Thoracic aorta (tissue), 2 donors: ENCODE measurements at regions not wholly inside any gene's neighbourhood (a gene's known extent, or its start where the extent isn't known, plus 50 kb on each side); places are given as distances from the start of the nearest gene placed in this dataset.

Source experiments
- ATAC-seq: fragments of 150-250 bp; one replicate; pipeline ENCODE4 v1.8.0; 2017; ENCODE audit warnings: low read depth; ENCODE audit not compliant: insufficient number of reproducible peaks, low FRiP score
- DNase-seq: peaks from one replicate; pipeline ENCODE4 v3.0.0-alpha.2; 2020; ENCODE audit warnings: low spot score
- H3K27ac ChIP-seq, 2 donors: fragments of 200-600 bp; sonication (generic); 1 replicate in 1 of 2; 2 replicates in 1 of 2; pipeline ENCODE4 v1.5.1; 2016; ENCODE audit warnings: mild to moderate bottlenecking in 2 of 2, moderate library complexity in 2 of 2
- H3K27me3 ChIP-seq: fragments of 200-600 bp; sonication (generic); replicated peaks from 2 replicates; pipeline ENCODE4 v1.6.0; 2016; ENCODE audit warnings: mild to moderate bottlenecking; ENCODE audit not compliant: insufficient read depth
- H3K36me3 ChIP-seq: fragments of 200-600 bp; sonication (generic); one replicate; pipeline ENCODE4 v1.5.1; 2016
- H3K4me1 ChIP-seq, 2 donors: fragments of 200-600 bp; sonication (generic); 1 replicate in 1 of 2; 2 replicates in 1 of 2; pipeline versions ENCODE4 v1.5.1 to v1.6.0; 2016; ENCODE audit warnings: low read depth in 2 of 2, mild to moderate bottlenecking in 1 of 2; ENCODE audit not compliant: control insufficient read depth in 1 of 2
- H3K4me3 ChIP-seq: fragments of 200-600 bp; sonication (generic); 2 replicates; pipeline ENCODE4 v1.5.1; 2016; ENCODE audit warnings: mild to moderate bottlenecking
- H3K9me3 ChIP-seq: fragments of 200-600 bp; sonication (generic); 2 replicates; pipeline ENCODE4 v1.5.1; 2016
- TF ChIP-seq, protein P1 (sequence below): fragments of 200-600 bp; sonication (generic); IDR thresholded peaks from one replicate; pipeline ENCODE4 v1.5.1; 2019; ENCODE audit warnings: antibody characterized with exemption

DNA sequence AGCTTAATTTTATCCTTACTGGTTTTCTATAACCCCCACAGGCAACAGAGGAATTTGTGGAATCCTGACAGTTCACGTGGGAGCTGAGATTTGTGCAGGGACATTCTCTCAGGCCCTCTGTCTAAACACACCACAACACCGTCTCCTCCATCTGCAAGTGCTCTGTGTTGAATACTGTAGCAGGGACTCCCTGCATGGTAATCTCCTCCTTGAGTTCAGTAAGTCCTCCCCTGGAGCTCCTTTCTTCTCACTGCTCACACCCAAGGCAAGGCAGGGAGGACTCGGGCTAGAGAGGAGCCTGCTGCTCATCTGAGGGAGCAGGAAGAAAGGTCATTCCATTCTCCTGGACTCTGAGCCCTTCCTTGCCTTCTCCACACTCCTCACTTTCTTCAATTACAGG, 348.2 kb downstream of the KCTD12 start:
- no peaks in the 10 kb centered on the region for H3K4me1 ChIP-seq
- H3K4me3 ChIP-seq, result no peak overlapping the region
- ATAC-seq (no peak), DNase-seq (no peak)
- TF ChIP-seq, protein P1, sequence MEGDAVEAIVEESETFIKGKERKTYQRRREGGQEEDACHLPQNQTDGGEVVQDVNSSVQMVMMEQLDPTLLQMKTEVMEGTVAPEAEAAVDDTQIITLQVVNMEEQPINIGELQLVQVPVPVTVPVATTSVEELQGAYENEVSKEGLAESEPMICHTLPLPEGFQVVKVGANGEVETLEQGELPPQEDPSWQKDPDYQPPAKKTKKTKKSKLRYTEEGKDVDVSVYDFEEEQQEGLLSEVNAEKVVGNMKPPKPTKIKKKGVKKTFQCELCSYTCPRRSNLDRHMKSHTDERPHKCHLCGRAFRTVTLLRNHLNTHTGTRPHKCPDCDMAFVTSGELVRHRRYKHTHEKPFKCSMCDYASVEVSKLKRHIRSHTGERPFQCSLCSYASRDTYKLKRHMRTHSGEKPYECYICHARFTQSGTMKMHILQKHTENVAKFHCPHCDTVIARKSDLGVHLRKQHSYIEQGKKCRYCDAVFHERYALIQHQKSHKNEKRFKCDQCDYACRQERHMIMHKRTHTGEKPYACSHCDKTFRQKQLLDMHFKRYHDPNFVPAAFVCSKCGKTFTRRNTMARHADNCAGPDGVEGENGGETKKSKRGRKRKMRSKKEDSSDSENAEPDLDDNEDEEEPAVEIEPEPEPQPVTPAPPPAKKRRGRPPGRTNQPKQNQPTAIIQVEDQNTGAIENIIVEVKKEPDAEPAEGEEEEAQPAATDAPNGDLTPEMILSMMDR, result no peak
- no peaks in the 10 kb centered on the region for H3K27me3 ChIP-seq
- no peaks in the 10 kb centered on the region for H3K9me3 ChIP-seq
- no peaks in the 10 kb centered on the region for H3K36me3 ChIP-seq
- no peak overlapping the region for H3K27ac ChIP-seq

DNA sequence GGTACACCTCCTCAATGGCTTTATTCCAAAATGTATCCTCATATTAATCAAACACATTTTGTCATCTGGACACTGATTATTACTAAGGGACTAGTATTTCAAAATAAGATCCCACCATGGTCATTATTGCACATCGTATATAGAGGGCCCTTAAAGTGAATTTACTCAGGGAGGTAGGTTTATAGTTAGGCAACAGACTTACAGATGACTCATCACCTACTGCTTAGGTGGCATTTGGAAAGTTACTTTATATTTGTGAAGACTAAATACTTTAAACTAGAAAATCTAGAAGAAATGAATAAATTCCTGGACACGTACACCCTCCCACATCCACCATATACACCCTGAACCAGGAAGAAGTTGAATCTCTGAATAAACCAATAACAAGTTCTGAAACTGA, 353.0 kb downstream of the KCTD12 start:
- no peak for DNase-seq
- TF ChIP-seq, protein P1, result no peak
- ATAC-seq, result no peak
- no peaks in the 10 kb centered on the region for H3K9me3 ChIP-seq
- no peak overlapping the region for H3K4me3 ChIP-seq
- no peaks in the 10 kb centered on the region for H3K4me1 ChIP-seq
- no peaks in the 10 kb centered on the region for H3K36me3 ChIP-seq
- no peak overlapping the region for H3K27ac ChIP-seq
- no peaks in the 10 kb centered on the region for H3K27me3 ChIP-seq

DNA sequence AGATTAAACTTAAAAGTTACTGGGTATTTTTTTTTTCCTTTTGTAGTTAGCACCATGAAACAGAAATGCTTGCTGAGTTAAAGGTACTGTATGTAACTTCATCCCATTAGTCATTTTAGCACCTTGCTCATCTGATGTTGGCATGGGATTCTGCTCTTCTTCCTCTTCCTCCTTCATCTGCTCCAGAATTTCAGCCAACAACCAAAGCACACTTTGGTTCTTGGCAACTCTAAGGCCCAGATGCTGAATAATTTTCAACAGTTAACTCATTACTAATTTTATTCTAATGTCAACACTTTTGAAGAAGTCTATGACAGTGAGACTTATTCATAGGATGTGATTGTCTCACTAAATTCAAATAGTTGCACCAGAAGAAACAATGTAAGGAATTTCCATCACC, 359.2 kb downstream of the KCTD12 start:
- Histone ChIP-seq H3K36me3 (no peaks in the 10 kb centered on the region), H3K4me1 (no peaks in the 10 kb centered on the region), H3K27ac (no peak overlapping the region), H3K4me3 (no peak overlapping the region), H3K27me3 (no peaks in the 10 kb centered on the region), H3K9me3 (no peaks in the 10 kb centered on the region)
- TF ChIP-seq, protein P1, result no peak
- ATAC-seq (no peak), DNase-seq (no peak)

DNA sequence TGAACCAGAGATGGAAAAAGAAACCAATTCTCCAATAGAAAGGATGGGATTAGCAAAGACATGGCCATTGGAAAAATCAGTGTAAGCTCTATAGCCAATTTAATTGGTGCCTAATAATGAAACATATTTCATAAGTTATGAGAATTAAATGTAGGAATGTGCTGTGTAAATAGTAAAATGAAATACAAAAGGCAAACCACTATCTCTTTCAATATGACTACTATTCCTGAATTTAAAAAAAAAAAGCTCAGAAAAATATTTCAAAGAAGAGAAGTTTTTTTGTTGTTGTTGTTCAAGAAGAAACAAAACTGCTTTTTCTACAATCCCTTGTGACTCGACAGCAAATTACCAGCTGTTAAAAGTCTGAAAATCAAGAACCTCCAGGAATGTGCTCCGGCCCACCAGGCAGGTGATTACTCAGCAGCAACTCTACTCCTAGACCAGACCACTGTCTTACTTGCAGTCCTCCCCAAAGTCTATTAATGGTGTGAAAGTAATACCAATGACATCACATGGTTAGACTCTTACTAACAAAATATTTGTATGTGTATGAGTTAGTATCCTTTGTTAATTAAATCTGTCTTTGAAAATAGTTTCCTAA, 362.4 kb downstream of the KCTD12 start:
- Histone ChIP-seq H3K27me3 (no peaks in the 10 kb centered on the region), H3K9me3 (no peaks in the 10 kb centered on the region), H3K4me3 (no peak overlapping the region), H3K27ac (no peak overlapping the region), H3K36me3 (no peaks in the 10 kb centered on the region), H3K4me1 (no peaks in the 10 kb centered on the region)
- TF ChIP-seq, protein P1, result no peak
- no peak for ATAC-seq
- DNase-seq, result no peak

DNA sequence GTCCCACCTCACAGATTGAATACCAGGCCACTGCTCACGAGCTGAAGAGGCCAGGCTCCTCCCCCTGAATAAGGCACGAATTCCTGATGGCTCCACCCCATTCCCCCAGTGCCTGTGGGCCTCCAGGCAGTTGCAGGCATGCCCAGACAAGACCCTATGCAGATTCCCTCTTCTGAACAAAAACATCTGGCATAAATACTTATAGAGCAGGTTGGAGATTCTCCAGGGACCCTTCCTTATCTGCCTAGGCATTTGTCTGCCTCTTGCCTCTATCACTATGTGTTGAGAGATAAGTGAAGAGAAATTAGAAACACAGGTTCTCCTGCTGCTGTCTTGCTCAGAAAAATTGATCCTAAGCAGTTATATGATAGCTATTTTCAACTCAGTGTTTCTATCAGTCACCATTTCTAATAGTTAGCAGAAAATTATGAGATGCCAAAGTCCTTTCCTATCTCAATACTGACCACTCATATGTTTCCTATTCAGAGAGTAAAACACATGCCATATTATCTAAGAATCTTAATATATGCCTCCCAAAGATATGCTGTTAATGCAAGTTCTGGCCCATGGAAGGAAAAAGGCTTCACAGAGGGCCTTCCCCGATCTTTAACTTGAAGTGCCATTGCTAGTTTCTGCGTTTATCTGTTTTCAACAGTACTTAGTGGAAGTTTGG, 364.0 kb downstream of the KCTD12 start:
- TF ChIP-seq, protein P1, result no peak
- Histone ChIP-seq H3K27ac (no peak overlapping the region), H3K36me3 (no peaks in the 10 kb centered on the region), H3K4me3 (no peak overlapping the region), H3K27me3 (no peaks in the 10 kb centered on the region), H3K4me1 (peaks cover 0 to 8% of the 10 kb centered on the region in 2 donors), H3K9me3 (no peaks in the 10 kb centered on the region)
- DNase-seq (no peak), ATAC-seq (no peak)
